K562 (cell line): ENCODE measurements at regions not wholly inside any gene's neighbourhood (a gene's known extent, or its start where the extent isn't known, plus 50 kb on each side); places are given as distances from the start of the nearest gene placed in this dataset.

Experiments used
- HMG20B ChIP-seq: fragments of 250-450 bp; sonication (Bioruptor Pico); IDR thresholded peaks from 2 replicates; pipeline ENCODE4 v1.5.0; 2021; ENCODE audit warnings: mild to moderate bottlenecking
- POLR2AphosphoS5 ChIP-seq: IDR thresholded peaks from 2 replicates; pipeline ENCODE4 v1.6.1; 2011; ENCODE audit warnings: mild to moderate bottlenecking, low read depth, low read length, moderate library complexity; ENCODE audit not compliant: control insufficient read depth, insufficient read depth
- YBX1 ChIP-seq: fragments of 450-650 bp; IDR thresholded peaks from 2 replicates; pipeline ENCODE4 v1.7.1; 2016; ENCODE audit warnings: mild to moderate bottlenecking
- ZNF431 ChIP-seq: sonication (generic); formaldehyde crosslinking; IDR thresholded peaks from 2 replicates; pipeline ENCODE4 v1.8.0; 2022; ENCODE audit warnings: mild to moderate bottlenecking, missing genetic modification reagents
- TF ChIP-seq, protein P1 (sequence below): sonication (generic); formaldehyde crosslinking; IDR thresholded peaks from 2 replicates; pipeline ENCODE4 v1.8.0; 2023; ENCODE audit warnings: mild to moderate bottlenecking, missing genetic modification reagents

DNA sequence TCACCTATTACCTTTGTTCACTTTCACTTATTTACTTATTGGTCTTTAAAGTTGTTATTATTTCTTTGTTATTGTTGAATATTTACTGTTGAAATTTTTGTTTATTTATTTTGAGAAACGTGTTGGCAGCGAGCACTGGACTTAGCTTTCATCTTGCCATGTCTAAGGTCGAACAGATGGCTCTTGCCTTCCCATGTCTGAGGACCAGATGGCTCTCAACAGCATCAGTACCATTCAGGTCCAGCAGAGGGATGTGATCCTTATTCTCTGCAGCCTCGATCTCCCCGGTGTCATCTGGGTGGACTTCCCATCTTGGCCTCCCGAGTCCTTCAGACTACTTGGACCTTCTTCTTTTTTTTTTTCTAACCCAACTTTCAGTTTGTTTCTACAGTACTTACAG is 1437.6 kb downstream of the UQCRFS1 start:
- TF ChIP-seq HMG20B: no peak
- no peak for TF ChIP-seq POLR2AphosphoS5
- TF ChIP-seq YBX1: no peak
- no peak for TF ChIP-seq ZNF431 (CRISPR knock-in tag)
- TF ChIP-seq, protein P1, sequence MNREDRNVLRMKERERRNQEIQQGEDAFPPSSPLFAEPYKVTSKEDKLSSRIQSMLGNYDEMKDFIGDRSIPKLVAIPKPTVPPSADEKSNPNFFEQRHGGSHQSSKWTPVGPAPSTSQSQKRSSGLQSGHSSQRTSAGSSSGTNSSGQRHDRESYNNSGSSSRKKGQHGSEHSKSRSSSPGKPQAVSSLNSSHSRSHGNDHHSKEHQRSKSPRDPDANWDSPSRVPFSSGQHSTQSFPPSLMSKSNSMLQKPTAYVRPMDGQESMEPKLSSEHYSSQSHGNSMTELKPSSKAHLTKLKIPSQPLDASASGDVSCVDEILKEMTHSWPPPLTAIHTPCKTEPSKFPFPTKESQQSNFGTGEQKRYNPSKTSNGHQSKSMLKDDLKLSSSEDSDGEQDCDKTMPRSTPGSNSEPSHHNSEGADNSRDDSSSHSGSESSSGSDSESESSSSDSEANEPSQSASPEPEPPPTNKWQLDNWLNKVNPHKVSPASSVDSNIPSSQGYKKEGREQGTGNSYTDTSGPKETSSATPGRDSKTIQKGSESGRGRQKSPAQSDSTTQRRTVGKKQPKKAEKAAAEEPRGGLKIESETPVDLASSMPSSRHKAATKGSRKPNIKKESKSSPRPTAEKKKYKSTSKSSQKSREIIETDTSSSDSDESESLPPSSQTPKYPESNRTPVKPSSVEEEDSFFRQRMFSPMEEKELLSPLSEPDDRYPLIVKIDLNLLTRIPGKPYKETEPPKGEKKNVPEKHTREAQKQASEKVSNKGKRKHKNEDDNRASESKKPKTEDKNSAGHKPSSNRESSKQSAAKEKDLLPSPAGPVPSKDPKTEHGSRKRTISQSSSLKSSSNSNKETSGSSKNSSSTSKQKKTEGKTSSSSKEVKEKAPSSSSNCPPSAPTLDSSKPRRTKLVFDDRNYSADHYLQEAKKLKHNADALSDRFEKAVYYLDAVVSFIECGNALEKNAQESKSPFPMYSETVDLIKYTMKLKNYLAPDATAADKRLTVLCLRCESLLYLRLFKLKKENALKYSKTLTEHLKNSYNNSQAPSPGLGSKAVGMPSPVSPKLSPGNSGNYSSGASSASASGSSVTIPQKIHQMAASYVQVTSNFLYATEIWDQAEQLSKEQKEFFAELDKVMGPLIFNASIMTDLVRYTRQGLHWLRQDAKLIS (CRISPR knock-in tag): no peak
